ENCODE measurements at regions not wholly inside any gene's neighbourhood (a gene's known extent, or its start where the extent isn't known, plus 50 kb on each side); places are given as distances from the start of the nearest gene placed in this dataset.
"Not testable (repeated sequence)": the region's sequence is repeated elsewhere in the genome, so short reads cannot be mapped to it uniquely, and the experiment has no call there.

DNA sequence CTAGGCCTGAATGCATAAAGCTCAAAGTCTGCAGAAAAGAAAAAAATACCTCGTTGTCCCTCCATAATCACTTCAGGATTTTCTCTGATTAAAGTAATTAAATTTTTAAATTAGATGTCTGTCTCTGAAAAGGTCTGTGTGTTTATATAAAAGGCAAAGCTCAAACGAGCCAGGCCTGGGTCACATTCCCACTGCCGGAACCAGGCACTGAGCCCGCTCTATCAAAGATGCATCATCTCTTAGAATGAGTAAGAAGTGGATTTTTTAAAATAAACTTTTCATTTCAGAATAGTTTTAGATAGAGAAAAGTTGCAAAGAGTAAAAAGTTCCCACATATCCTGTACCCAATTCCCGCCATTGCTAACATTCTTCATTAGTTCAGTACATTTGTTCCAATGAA is 202.1 kb upstream of the KYNU start:
- DNase-seq (ENCODE audit: low read depth) = no peak
- no peak overlapping the region for H3K4me3 ChIP-seq (ENCODE audit: low read depth, low read length)

DNA sequence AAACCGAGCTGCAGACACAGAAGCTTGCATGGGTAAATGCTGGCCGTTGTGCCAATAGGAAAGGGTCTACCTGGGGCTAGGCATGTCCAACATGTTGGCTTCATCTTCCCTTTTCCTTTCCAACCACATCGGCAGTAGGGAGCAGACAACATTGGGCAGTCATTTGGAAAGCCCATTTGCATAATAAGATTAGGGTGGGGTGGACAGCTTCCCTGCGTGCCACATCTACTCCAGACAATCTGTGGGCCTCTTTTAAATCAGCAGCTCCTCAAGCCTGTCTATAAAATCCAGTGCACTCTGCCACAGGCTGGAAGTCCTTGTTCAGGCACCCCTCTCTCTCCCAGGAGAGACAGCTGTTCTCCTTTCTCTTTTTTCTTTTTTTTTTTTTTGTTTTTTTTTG is 203.6 kb upstream of the KYNU start:
- DNase-seq (ENCODE audit: low read depth) = no peak
- no peak overlapping the region for H3K4me3 ChIP-seq (ENCODE audit: low read depth, low read length)

DNA sequence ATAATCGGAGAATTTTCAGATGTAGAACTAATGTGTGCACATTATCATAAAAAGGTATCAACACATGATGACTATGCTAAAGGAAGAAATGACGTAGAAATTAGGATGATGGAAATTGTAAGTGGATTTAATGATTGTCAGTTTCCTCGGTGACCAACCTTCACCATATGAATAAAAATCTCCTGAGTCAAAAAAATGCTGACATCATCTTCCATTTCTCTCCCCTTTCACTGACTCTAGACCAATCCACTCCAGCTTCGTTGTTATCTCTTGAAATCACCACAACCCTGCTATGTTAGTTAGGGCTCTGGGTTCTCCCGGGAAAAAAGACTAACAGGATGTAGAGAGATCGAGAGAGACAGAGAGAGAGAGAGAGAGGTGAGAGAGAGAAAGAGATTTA is 204.8 kb upstream of the KYNU start:
- H3K4me3 ChIP-seq (ENCODE audit: low read depth, low read length) = no peak overlapping the region
- DNase-seq (ENCODE audit: low read depth) = no peak

DNA sequence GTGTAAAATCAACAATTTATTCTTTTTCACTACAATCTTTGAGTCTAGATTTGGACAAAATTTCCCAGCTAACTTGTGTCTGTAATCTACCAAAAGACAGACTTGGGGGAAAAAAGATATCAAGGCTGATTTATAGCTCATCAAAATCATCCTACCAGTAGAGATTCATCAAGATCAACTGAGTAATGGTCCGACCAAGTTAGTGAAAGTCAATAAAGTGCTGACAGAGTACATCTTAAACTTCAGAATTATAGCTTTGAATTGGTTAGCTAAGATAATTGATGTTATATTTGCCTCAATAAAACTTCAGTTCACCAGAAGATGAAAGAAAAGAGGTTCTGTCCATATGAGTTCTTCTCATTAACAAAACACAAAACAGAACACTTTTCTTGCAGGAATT is 207.1 kb upstream of the KYNU start:
- no peak for DNase-seq (ENCODE audit: low read depth)
- no peak overlapping the region for H3K4me3 ChIP-seq (ENCODE audit: low read depth, low read length)

DNA sequence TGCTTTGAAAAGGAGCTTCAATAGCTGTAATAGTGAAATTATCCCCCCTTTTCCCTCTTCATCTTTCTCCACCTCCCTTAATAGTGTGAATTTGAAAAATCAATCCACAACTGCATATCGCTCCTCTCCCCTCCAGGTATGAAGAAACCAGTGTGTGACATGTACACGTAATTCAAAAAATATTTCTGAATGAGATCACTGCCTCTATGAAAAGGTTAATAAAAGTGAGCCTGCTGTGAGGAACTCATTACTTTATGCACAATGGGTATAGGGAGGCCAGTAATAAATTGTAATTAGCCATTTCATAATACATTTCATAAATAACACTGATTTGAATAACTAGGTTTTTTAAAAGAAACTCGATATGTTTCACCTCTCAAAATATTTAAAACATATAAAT is 209.0 kb upstream of the KYNU start:
- H3K4me3 ChIP-seq (ENCODE audit: low read depth, low read length) = no peak overlapping the region
- no peak for DNase-seq (ENCODE audit: low read depth)

DNA sequence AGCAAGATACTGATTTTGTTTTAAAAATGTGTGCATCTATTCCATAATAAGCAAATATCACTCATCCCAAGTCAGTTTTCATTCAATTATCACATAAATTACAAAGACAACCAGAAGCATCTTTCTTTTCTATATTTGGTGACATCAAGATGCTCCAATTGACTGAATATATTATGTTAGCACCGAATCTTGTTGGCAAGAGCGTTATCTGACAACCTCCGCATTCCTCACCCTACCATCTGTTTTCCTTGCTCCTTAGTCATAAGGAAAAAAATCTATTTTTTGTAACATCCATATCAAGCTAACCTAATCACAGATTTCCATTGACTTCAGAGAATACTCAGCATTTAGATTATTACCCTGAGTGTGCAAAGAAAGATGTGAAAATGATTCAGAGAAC is 212.2 kb upstream of the KYNU start:
- no peak for DNase-seq (ENCODE audit: low read depth)
- no peak overlapping the region for H3K4me3 ChIP-seq (ENCODE audit: low read depth, low read length)

DNA sequence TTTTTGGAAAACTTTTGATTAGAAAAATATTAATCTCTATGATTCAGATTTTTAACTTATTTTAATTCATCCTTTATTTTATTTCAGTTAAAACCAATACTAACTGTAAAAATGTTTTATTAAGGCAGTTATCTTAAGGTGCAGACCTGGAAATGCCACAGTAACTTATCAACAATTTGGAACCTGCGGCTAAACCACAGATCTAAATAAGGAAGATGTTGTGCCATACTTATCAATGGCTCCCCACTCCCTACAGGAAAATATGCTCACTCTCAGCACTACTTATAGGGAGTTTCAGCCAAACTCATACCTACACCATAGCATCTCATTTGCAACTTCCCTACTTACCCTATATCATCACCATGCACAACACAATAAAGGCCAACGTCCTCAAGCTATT is 226.9 kb upstream of the KYNU start:
- no peak for DNase-seq (ENCODE audit: low read depth)

DNA sequence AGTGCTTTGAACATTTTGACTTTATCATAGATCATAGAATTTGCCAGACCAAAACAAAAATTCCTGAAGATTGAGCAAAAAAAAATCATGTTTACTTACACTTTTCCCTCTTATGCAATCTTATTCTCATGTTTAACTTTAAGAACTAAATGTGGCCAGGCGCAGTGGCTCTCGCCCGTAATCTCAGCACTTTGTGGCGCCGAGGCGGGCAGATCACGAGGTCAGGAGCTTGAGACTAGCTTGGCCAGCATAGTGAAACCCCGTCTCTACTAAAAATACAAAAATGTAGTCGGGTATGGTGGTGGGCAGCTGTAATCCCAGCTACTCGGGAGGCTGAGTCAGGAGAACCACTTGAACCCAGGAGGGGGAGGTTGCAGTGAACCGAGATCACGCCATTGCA is 227.9 kb upstream of the KYNU start:
- no peak overlapping the region for H3K4me3 ChIP-seq (ENCODE audit: low read depth, low read length)
- no peak for DNase-seq (ENCODE audit: low read depth)

More for the DNA sequence above, 226.9 kb upstream of the KYNU start:
- H3K4me3 ChIP-seq (ENCODE audit: low read depth, low read length) = no peak overlapping the region

DNA sequence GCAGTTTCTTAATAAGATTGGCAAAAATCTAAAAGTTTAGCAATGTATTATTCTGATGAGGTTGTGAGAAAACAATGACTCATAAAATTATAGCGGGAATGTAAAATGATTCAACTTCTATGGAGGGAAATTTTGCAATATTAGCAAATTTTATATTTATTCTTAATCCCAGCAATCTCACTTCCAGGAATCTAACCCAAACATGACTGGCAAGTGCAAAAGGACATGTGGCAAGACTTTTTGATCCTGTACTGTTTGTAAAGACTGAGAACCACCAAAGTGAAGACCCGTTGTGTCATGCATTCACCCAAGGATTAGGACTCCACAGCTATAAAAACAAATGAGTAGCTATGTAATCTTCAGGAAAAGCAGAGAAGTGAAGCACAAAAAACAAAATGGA is 234.8 kb upstream of the KYNU start:
- H3K4me3 ChIP-seq (ENCODE audit: low read depth, low read length) = no peak overlapping the region
- no peak for DNase-seq (ENCODE audit: low read depth)

DNA sequence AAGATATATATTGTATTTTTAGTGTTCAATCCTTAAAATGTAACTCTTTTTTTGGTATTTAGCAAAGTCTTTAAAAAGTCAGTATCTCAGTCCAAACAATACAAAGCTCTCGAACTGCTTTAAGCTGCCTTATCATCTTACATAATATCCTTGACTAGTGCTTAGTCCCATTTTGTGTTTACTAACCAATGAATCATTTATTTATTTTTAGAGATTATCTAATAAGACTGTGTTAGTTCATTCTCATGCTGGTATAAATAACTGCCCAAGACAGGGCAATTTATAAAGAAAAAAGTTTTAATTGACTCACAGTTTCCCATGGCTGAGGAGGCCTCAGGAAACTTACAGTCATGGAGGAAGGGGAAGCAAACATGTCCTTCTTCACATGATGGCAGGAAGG is 248.3 kb upstream of the KYNU start:
- no peak overlapping the region for H3K4me3 ChIP-seq (ENCODE audit: low read depth, low read length)

DNA sequence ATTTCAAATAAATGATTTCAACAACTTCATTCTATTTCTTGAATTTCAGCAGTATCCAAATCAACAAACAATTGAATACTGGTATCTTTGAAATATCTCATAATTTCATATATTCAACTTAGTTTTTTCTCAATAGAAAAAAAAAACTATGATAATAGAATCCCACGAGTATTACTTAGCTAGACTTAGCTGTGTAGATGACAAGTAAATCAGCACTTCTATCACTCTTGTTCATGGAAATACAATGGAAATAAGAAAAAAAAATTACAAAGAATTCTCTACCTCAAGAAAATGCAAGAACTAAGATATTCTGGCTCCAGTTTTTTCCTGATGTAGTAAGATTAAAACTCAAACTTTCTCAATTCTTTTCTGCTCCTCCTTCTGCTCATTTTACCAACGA is 256.2 kb upstream of the KYNU start:
- DNase-seq (ENCODE audit: low read depth) = no peak
- H3K4me3 ChIP-seq (ENCODE audit: low read depth, low read length) = no peak overlapping the region

More for the DNA sequence above, 248.3 kb upstream of the KYNU start:
- DNase-seq (ENCODE audit: low read depth) = no peak

DNA sequence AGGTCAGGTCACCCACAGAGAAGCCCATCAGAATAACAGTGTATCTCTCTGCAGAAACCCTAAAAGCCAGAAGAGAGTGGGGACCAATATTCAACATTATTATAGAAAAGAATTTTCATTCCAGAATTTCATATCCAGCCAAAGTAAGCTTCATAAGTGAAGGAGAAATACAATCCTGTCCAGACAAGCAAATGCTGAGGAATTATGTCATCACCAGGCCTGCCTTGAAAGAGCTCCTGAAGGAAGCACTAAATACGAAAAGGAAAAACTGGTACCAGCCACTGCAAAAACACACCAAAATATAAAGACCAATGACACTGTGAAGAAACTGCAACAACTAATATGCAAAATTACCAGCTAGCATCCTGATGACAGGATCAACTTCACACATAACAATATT is 260.0 kb upstream of the KYNU start:
- no peak for DNase-seq (ENCODE audit: low read depth)
- no peak overlapping the region for H3K4me3 ChIP-seq (ENCODE audit: low read depth, low read length)

DNA sequence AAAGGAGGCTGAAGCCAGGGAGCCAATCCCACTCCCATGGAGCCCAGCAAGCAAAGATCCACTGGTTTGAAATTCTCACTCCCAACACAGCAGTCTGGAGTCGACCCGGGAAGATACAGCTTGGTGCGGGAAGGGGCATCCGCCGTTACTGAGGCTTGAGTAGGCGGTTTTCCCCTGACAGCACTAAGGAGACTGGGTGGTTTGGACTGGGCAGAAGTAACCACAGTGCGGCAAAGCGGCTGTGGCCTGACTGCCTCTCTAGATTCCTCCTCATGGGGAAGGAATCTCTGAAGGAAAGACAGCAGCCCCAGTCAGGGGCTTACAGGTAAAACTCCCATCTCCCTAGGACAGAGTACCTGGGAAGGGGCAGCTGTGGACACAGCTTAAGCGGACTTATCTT is 261.6 kb upstream of the KYNU start:
- DNase-seq (ENCODE audit: low read depth) = no peak
- H3K4me3 ChIP-seq (ENCODE audit: low read depth, low read length) = no peak overlapping the region

DNA sequence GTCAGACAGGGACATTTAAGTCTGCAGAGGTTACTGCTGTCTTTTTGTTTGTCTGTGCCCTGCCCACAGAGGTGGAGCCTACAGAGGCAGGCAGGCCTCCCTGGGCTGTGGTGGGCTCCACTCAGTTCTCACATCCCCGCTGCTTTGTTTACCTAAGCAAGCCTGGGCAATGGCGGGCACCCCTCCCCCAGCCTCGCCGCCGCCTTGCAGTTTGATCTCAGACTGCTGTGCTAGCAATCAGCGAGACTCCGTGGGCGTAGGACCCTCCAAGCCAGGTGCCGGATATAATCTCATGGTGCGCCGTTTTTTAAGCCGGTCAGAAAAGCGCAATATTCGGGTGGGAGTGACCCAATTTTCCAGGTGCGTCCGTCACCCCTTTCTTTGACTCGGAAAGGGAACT is 264.3 kb upstream of the KYNU start:
- H3K4me3 ChIP-seq (ENCODE audit: low read depth, low read length); DNase-seq (ENCODE audit: low read depth): not testable (repeated sequence)

DNA sequence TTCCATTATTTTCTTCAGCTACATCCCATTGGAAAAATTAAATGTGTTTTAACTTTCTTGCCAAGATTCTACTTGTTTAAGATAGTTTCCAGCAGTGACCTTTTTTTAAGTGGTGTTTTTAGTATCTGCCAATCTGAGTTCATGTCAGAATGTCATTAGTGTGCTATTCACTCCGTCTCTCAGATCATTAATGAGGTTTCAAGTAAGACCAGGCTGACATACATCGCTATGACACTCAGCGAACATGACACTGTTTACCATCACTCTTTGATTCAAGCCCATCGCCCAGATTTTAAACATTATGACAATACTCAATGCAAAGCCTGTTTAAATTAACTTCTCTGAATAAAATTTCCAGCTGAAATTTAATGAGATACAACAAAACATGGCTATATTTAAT is 272.0 kb upstream of the KYNU start:
- DNase-seq (ENCODE audit: low read depth) = no peak
- H3K4me3 ChIP-seq (ENCODE audit: low read depth, low read length) = no peak overlapping the region

DNA sequence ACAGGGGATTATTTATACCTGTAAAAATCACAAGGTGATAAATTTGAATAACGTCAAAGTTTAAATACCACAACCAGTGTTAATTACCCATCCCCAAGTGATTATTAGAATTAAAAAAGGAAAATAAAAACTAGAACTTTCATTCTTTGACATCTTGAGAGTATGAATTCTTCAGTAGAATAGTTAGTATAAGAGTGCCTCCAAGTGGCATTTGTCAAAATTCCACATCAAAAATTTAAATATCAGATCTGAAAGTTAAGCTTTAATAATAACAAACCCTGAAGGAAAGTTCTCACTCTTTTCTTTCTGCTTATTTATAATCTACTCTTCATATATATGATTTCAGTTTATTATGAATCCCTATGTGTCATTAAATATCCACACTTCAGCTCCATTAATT is 273.7 kb upstream of the KYNU start:
- no peak for DNase-seq (ENCODE audit: low read depth)

DNA sequence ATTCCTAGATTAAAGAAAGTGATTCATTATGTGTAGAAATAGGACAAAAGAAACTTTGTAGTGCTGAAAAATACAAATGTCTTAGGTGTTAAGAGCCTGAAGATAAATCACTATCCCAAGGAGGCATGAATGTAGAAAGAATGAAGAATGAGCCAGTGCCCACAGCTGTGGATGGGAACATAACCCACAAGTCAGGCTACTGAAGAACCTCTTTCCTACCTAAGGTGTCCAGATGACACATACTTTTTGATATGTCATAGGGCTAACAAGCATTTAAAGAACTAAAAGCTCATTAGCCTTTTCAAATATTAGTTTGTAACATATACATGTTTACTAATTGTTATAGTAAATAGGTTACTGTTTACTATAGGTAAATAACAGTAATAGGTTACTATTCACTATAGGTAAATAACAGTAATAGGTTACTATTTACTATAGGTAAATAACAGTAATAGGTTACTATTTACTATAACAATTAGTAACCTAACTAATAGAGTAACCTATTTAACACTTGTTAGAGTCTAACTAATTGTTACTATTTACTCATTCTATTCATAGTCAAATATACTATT is 275.0 kb upstream of the KYNU start:
- DNase-seq (ENCODE audit: low read depth) = no peak
- no peak overlapping the region for H3K4me3 ChIP-seq (ENCODE audit: low read depth, low read length)

More for the DNA sequence above, 273.7 kb upstream of the KYNU start:
- H3K4me3 ChIP-seq (ENCODE audit: low read depth, low read length) = no peak overlapping the region

DNA sequence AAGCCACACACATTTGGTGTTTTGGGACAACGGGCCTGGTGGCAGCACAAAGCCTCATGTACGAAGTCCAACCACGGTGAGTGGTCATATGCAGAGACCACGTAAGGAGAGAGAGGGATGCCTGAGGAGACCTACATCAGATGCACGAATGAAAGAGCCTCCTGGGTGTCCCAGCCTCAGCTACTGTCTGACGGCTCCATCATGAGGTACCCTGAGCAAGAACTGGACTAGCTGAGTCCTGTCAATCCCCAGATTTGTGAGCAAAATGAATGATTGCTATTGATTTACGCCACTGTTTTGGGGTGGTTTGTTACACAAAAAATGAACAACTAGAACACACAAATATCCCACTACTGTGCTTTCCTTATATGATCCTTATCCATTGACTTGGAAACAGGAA is 275.7 kb upstream of the KYNU start:
- DNase-seq (ENCODE audit: low read depth) = no peak
- H3K4me3 ChIP-seq (ENCODE audit: low read depth, low read length) = no peak overlapping the region

DNA sequence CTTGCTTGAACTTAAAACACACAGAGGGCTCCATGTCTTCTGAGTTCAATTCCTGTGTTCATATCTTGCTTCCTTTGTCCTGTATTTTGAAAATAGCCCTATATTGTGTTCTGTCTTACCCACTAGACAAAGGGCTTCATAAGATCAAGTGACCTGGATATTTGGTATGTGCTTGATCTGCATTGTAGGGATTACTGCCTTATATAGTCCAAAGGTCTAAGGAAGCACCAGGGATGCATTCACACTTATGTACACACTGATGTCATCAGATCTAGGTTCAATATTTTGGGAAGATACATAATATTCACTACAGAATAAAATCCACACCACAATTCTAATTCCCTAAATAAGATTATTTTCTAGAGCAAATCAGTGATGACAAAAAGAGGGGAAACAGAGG is 278.0 kb upstream of the KYNU start:
- no peak overlapping the region for H3K4me3 ChIP-seq (ENCODE audit: low read depth, low read length)
- DNase-seq (ENCODE audit: low read depth) = no peak

DNA sequence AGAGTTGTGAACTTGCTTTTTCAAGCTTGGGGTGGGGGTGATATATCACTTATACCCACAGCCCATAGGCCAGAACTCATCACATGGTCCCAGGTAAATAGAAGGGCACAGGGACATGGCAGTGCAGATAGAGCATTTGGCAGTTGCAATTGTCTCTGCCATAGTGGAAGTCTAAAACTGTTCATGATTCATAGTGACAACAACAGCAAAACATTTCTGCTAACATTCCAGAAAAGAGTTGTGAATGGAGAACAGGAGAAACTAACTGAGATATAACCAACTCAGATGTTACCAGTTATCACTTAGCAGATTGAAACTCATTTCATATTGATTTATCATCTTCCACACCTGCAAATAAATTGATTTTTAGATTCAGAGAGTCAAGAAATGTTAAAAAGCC is 278.6 kb upstream of the KYNU start:
- no peak for DNase-seq (ENCODE audit: low read depth)
- H3K4me3 ChIP-seq (ENCODE audit: low read depth, low read length) = no peak overlapping the region

DNA sequence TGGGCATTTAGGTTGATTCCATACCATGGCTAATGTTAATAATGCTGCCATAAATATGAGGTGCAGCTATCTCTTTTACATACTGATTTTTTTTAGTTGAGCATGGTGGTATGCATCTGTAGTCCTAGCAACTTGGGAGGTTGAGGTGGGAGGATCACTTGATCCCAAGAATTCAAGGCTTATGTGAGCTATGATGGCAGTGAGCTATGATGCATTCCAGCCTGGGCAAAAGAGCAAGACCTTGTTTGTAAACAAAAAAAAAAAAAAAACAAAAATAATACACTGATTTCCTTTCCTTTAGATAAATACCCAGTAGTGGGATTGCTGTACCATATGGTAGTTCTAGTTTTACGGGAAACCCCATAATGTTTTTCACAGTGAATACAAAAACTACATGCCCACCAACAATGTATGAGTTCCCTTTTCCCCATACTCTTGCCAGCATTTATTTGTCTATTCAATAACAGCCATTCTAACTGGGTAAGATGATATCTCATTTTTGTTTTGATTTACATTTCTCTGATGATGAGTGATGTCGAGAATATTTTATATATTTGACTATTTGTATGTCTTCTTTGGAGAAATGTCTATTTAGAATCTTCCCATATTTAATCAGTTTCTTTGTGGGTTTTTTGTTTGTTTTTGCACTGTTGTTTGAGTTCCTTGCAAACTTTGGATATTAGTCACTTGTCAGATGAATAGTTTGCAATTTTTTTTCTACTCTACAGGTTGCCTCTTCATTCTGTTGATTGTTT is 281.0 kb upstream of the KYNU start:
- no peak for DNase-seq (ENCODE audit: low read depth)
- H3K4me3 ChIP-seq (ENCODE audit: low read depth, low read length) = no peak overlapping the region

DNA sequence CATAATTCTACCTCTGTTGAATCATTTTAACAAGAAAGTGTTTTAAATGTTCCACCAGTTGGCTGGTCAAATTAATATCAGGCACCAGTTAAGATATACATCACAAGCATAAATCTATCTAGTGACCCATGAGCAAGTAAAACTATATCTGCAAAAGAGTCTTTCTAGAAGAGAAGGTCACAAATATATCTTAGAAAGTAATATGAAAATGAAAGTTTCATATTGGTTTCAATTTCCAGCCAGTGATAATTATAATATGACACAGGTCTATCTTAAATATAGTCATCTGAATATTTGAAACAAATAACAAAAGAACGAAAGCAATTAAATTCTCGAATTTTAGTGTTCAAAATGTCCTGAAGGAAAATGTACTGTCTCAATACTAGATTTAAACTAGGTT is 282.5 kb upstream of the KYNU start:
- no peak for DNase-seq (ENCODE audit: low read depth)
- H3K4me3 ChIP-seq (ENCODE audit: low read depth, low read length) = no peak overlapping the region
